ENCODE measurements at regions not wholly inside any gene's neighbourhood (a gene's known extent, or its start where the extent isn't known, plus 50 kb on each side); places are given as distances from the start of the nearest gene placed in this dataset.

GRCh38 chr2:155100261-155100660 is 401.8 kb downstream of the KCNJ3 start:
- Histone ChIP-seq H3K4me2 (ENCODE audit: low read depth, low read length) (no peak overlapping the region), H2AK9ac (replicated peaks; ENCODE audit: low read depth, low read length, poor library complexity) (no peak overlapping the region), H4K8ac (ENCODE audit: low read depth in 2 of 2, low read length in 2 of 2) (no peak overlapping the region), H3K36me3 (ENCODE audit: control insufficient read depth, insufficient read depth, low read length) (no peaks in the 10 kb centered on the region), H2BK120ac (ENCODE audit: low read depth, low read length) (no peak overlapping the region), H3K23ac (ENCODE audit: low read depth, low read length) (no peak overlapping the region), H4K20me1 (ENCODE audit: insufficient read depth, low read length) (no peaks in the 10 kb centered on the region), H2AK5ac (ENCODE audit: low read depth, low read length) (no peak overlapping the region), H3K56ac (ENCODE audit: extremely low read depth, insufficient read depth, low read length) (no peak overlapping the region), H4K5ac (ENCODE audit: low read depth, low read length) (no peak overlapping the region), H4K91ac (ENCODE audit: insufficient read depth, low read depth, low read length) (no peak overlapping the region), H2AFZ (replicated peaks; ENCODE audit: low read length, poor library complexity) (no peak overlapping the region), H3K9me3 (ENCODE audit: control insufficient read depth, insufficient read depth, low read length) (peaks cover 19% of the 10 kb centered on the region), H2BK15ac (ENCODE audit: low read depth, low read length) (no peak overlapping the region), H2BK5ac (ENCODE audit: low read depth, low read length, poor library complexity, severe bottlenecking) (no peak overlapping the region), H3K27me3 (ENCODE audit: control insufficient read depth, insufficient read depth, low read length) (no peaks in the 10 kb centered on the region), H3K9ac (ENCODE audit: low read depth, low read length) (no peak overlapping the region), H3K79me1 (ENCODE audit: low read depth in 1 of 2, low read length in 2 of 2) (no peaks in the 10 kb centered on the region), H2BK20ac (ENCODE audit: low read depth, low read length) (no peak overlapping the region), H3K9me1 (ENCODE audit: insufficient read depth, low read length) (no peaks in the 10 kb centered on the region), H3K4me1 (ENCODE audit: control insufficient read depth, insufficient read depth, low read length) (no peaks in the 10 kb centered on the region), H3K4ac (ENCODE audit: low read depth, low read length) (no peak overlapping the region), H3K4me3 (ENCODE audit: insufficient read depth, low read depth, low read length) (no peak overlapping the region), H3K27ac (ENCODE audit: insufficient read depth, low read length) (no peak overlapping the region), H3K14ac (replicated peaks; ENCODE audit: low read depth, low read length) (no peak overlapping the region), H3K18ac (ENCODE audit: low read depth, low read length) (no peak overlapping the region)
- no peak for DNase-seq
- ChIA-PET POLR2A (ENCODE audit: unreplicated experiment) (no interaction called here), CTCF (no interaction called here)
- TF ChIP-seq, protein P1, sequence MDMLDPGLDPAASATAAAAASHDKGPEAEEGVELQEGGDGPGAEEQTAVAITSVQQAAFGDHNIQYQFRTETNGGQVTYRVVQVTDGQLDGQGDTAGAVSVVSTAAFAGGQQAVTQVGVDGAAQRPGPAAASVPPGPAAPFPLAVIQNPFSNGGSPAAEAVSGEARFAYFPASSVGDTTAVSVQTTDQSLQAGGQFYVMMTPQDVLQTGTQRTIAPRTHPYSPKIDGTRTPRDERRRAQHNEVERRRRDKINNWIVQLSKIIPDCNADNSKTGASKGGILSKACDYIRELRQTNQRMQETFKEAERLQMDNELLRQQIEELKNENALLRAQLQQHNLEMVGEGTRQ (IDR thresholded peaks at IDR 0.05; ENCODE audit: low read depth, low read length), result no peak
- TF ChIP-seq NFE2L2 (IDR thresholded peaks at IDR 0.05; ENCODE audit: low read depth, low read length), result peak; percentile 60
- TF ChIP-seq CHD1 (IDR thresholded peaks at IDR 0.05; ENCODE audit: low read depth, low read length), result no peak
- BruUV-seq (replicated peaks), result no TSS peak
- dilution Hi-C loops (cut with HindIII; ENCODE audit: low sequenced_read_pairs, unreplicated experiment) (no loop called here), in situ Hi-C loops (cut with MboI; ENCODE audit: low sequenced_read_pairs) (no loop called here), intact Hi-C loops (cut with micrococcal nuclease) (no loop called here)
- no CpG with 5 or more reads among the region's 2 CpGs for WGBS, 2 experiments (ENCODE audit: extremely low coverage in 2 of 2, insufficient read length in 1 of 2)
- no peak for ATAC-seq (ENCODE audit: low read depth)

All from IMR-90 (cell line).